ENCODE measurements at regions not wholly inside any gene's neighbourhood (a gene's known extent, or its start where the extent isn't known, plus 50 kb on each side); places are given as distances from the start of the nearest gene placed in this dataset.

- H3K4me1 ChIP-seq (ENCODE audit: control insufficient read depth in 1 of 2, low read depth in 2 of 2), result no peaks in the 10 kb centered on the region
- ATAC-seq (ENCODE audit: insufficient number of reproducible peaks, low FRiP score, low read depth), result no peak
- DNase-seq (ENCODE audit: low spot score), result no peak
- H3K27ac ChIP-seq, result no peak overlapping the region
- H3K27me3 ChIP-seq (replicated peaks; ENCODE audit: insufficient read depth), result no peaks in the 10 kb centered on the region
- no peaks in the 10 kb centered on the region for H3K9me3 ChIP-seq
- no peak overlapping the region for H3K4me3 ChIP-seq
- TF ChIP-seq CTCF (IDR thresholded peaks at IDR 0.05), result no peak
- no peaks in the 10 kb centered on the region for H3K36me3 ChIP-seq
These were observed 695.4 kb upstream of the CDH18 start for GRCh38 chr5:20683241-20683940.

- H3K27me3 ChIP-seq (replicated peaks; ENCODE audit: insufficient read depth), result no peaks in the 10 kb centered on the region
- DNase-seq (ENCODE audit: low spot score) (no peak), ATAC-seq (ENCODE audit: insufficient number of reproducible peaks, low FRiP score, low read depth) (no peak)
- no peaks in the 10 kb centered on the region for H3K4me1 ChIP-seq (ENCODE audit: control insufficient read depth in 1 of 2, low read depth in 2 of 2)
- no peaks in the 10 kb centered on the region for H3K9me3 ChIP-seq
- no peak overlapping the region for H3K27ac ChIP-seq
- no peak for TF ChIP-seq CTCF (IDR thresholded peaks at IDR 0.05)
- no peak overlapping the region for H3K4me3 ChIP-seq
- no peaks in the 10 kb centered on the region for H3K36me3 ChIP-seq
These were observed 692.8 kb upstream of the CDH18 start for GRCh38 chr5:20680718-20681302.

GRCh38 chr5:20678814-20679298 lies 690.9 kb upstream of the CDH18 start:
- Histone ChIP-seq H3K4me1 (ENCODE audit: control insufficient read depth in 1 of 2, low read depth in 2 of 2) (no peaks in the 10 kb centered on the region), H3K9me3 (no peaks in the 10 kb centered on the region), H3K27ac (no peak overlapping the region), H3K36me3 (no peaks in the 10 kb centered on the region), H3K27me3 (replicated peaks; ENCODE audit: insufficient read depth) (no peaks in the 10 kb centered on the region), H3K4me3 (no peak overlapping the region)
- TF ChIP-seq CTCF (IDR thresholded peaks at IDR 0.05), result no peak
- DNase-seq (ENCODE audit: low spot score), result no peak
- no peak for ATAC-seq (ENCODE audit: insufficient number of reproducible peaks, low FRiP score, low read depth)

- no peaks in the 10 kb centered on the region for H3K4me1 ChIP-seq (ENCODE audit: control insufficient read depth in 1 of 2, low read depth in 2 of 2)
- H3K36me3 ChIP-seq, result no peaks in the 10 kb centered on the region
- H3K4me3 ChIP-seq, result no peak overlapping the region
- no peak overlapping the region for H3K27ac ChIP-seq
- ATAC-seq (ENCODE audit: insufficient number of reproducible peaks, low FRiP score, low read depth) (no peak), DNase-seq (ENCODE audit: low spot score) (no peak)
- no peaks in the 10 kb centered on the region for H3K27me3 ChIP-seq (replicated peaks; ENCODE audit: insufficient read depth)
- no peak for TF ChIP-seq CTCF (IDR thresholded peaks at IDR 0.05)
- H3K9me3 ChIP-seq, result no peaks in the 10 kb centered on the region
These were observed 690.4 kb upstream of the CDH18 start for GRCh38 chr5:20678386-20678785.

GRCh38 chr5:20660588-20660987 lies 672.6 kb upstream of the CDH18 start:
- H3K36me3 ChIP-seq, result no peaks in the 10 kb centered on the region
- H3K27me3 ChIP-seq (replicated peaks; ENCODE audit: insufficient read depth), result no peaks in the 10 kb centered on the region
- no peak overlapping the region for H3K27ac ChIP-seq
- TF ChIP-seq CTCF (IDR thresholded peaks at IDR 0.05), result no peak
- H3K4me3 ChIP-seq, result no peak overlapping the region
- DNase-seq (ENCODE audit: low spot score) (no peak), ATAC-seq (ENCODE audit: insufficient number of reproducible peaks, low FRiP score, low read depth) (no peak)
- no peaks in the 10 kb centered on the region for H3K4me1 ChIP-seq (ENCODE audit: control insufficient read depth in 1 of 2, low read depth in 2 of 2)
- H3K9me3 ChIP-seq, result no peaks in the 10 kb centered on the region
